Type B pancreatic cell (in vitro differentiated cells): ENCODE measurements at regions not wholly inside any gene's neighbourhood (a gene's known extent, or its start where the extent isn't known, plus 50 kb on each side); places are given as distances from the start of the nearest gene placed in this dataset.

ENCODE experiments used
- DNase-seq: peaks from one replicate; pipeline ENCODE4 v3.0.0; 2021; ENCODE audit warnings: mixed read lengths; ENCODE audit not compliant: unreplicated experiment; ENCODE audit errors: extremely low spot score
- H3K27ac Mint-ChIP-seq: 2 replicates; pipeline ENCODE4 v1.8.0; 2021; ENCODE audit warnings: mild to moderate bottlenecking, mixed read lengths
- H3K27me3 Mint-ChIP-seq: 2 replicates; pipeline ENCODE4 v1.8.0; 2021; ENCODE audit warnings: mixed read lengths
- H3K36me3 Mint-ChIP-seq: 2 replicates; pipeline ENCODE4 v1.8.0; 2021; ENCODE audit warnings: mixed read lengths
- H3K4me1 Mint-ChIP-seq: one replicate; pipeline ENCODE4 v1.8.0; 2021; ENCODE audit warnings: mixed read lengths; ENCODE audit not compliant: unreplicated experiment
- H3K4me3 Mint-ChIP-seq: 2 replicates; pipeline ENCODE4 v1.8.0; 2021; ENCODE audit warnings: mild to moderate bottlenecking, mixed read lengths
- H3K9me3 Mint-ChIP-seq: 2 replicates; pipeline ENCODE4 v1.8.0; 2021; ENCODE audit warnings: mixed read lengths
- CTCF ChIP-seq: fragments of 200-600 bp; sonication (generic); conservative IDR thresholded peaks from 2 replicates; pipeline ENCODE4 v1.5.0; 2021; ENCODE audit warnings: antibody characterized with exemption, mild to moderate bottlenecking

GRCh38 chr7:9621927-9622326 is 1188.5 kb downstream of the NXPH1 start:
- Mint-ChIP-seq H3K4me3 (peak overlapping the region; percentile 40), H3K4me1 (no peaks in the 10 kb centered on the region), H3K27me3 (no peaks in the 10 kb centered on the region), H3K36me3 (no peaks in the 10 kb centered on the region), H3K27ac (no peak overlapping the region), H3K9me3 (peaks cover 6% of the 10 kb centered on the region)
- no peak for TF ChIP-seq CTCF
- no peak for DNase-seq

DNA sequence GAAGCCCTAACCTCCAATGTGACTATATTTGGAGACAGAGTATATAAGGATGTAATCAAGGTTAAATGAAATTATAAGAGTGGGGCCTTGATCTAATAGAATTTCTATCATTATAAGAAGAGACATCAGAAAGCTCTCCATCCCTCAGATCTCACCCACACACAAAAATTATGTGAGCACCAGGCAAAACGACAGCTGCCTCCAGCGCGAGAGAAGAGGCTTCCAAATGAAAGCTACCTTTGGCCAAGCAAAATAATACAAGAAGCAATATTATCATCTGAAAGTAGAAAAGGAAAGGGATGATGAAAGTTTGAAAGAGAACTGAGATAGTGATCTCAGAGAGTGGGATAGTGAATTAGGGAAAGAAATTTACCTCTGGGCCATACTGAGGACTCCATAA is 1192.5 kb downstream of the NXPH1 start:
- no peak for TF ChIP-seq CTCF
- Mint-ChIP-seq H3K9me3 (peaks cover under 1% of the 10 kb centered on the region), H3K36me3 (no peaks in the 10 kb centered on the region), H3K27me3 (no peaks in the 10 kb centered on the region), H3K27ac (no peak overlapping the region), H3K4me1 (no peaks in the 10 kb centered on the region), H3K4me3 (no peak overlapping the region)
- no peak for DNase-seq

GRCh38 chr7:9645756-9646155 is 1212.3 kb downstream of the NXPH1 start:
- TF ChIP-seq CTCF, result no peak
- H3K36me3 Mint-ChIP-seq, result no peaks in the 10 kb centered on the region
- DNase-seq, result no peak
- H3K4me3 Mint-ChIP-seq, result no peak overlapping the region
- H3K4me1 Mint-ChIP-seq, result no peaks in the 10 kb centered on the region
- no peaks in the 10 kb centered on the region for H3K9me3 Mint-ChIP-seq
- no peak overlapping the region for H3K27ac Mint-ChIP-seq
- H3K27me3 Mint-ChIP-seq, result no peaks in the 10 kb centered on the region

GRCh38 chr7:9657257-9657656 is 1223.8 kb downstream of the NXPH1 start:
- Mint-ChIP-seq H3K9me3 (no peaks in the 10 kb centered on the region), H3K4me3 (no peak overlapping the region), H3K36me3 (no peaks in the 10 kb centered on the region), H3K27ac (no peak overlapping the region), H3K27me3 (no peaks in the 10 kb centered on the region), H3K4me1 (no peaks in the 10 kb centered on the region)
- TF ChIP-seq CTCF, result peak; percentile 36
- no peak for DNase-seq

GRCh38 chr7:9671979-9672917 is 1238.8 kb downstream of the NXPH1 start:
- no peaks in the 10 kb centered on the region for H3K9me3 Mint-ChIP-seq
- H3K4me3 Mint-ChIP-seq, result no peak overlapping the region
- TF ChIP-seq CTCF, result no peak
- H3K36me3 Mint-ChIP-seq, result no peaks in the 10 kb centered on the region
- DNase-seq, result no peak
- no peak overlapping the region for H3K27ac Mint-ChIP-seq
- H3K27me3 Mint-ChIP-seq, result no peaks in the 10 kb centered on the region
- H3K4me1 Mint-ChIP-seq, result peaks cover 9% of the 10 kb centered on the region
